ENCODE measurements at regions not wholly inside any gene's neighbourhood (a gene's known extent, or its start where the extent isn't known, plus 50 kb on each side); places are given as distances from the start of the nearest gene placed in this dataset.
"Not testable (repeated sequence)": the region's sequence is repeated elsewhere in the genome, so short reads cannot be mapped to it uniquely, and the experiment has no call there.

GRCh38 chr1:192475970-192476369, 99.6 kb upstream of the RGS1 start:
- intact Hi-C loops (cut with micrococcal nuclease), result loop anchor here (10.0 kb wide), 1 partner anchor 1819 kb away; no protein-coding TSS in a partner anchor

- intact Hi-C loops (cut with micrococcal nuclease), result loop anchor here (1.0 to 10.0 kb wide), 4 partner anchors 62 to 1818 kb away; partner anchors contain the start of gene RGS1
These were observed 98.7 kb upstream of the RGS1 start for GRCh38 chr1:192476802-192477298.

DNA sequence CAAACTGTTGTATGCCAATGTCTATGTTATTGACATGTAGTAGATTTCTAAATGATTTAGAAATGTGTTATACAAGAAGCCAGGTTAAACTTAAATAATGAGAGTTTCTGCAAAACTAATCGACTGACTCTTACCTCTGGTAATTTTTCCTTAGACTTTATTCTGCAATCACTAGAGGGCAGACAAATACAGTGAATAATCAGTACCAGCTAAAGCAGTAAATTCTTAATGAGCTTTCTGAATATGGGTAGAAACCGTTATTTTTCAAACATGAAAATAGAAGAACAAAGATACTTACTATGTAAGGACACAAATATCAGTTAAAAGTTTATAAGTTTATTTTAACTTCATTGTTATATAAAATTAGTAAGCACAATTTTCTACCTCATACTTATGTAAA, 97.9 kb upstream of the RGS1 start:
- intact Hi-C loops (cut with micrococcal nuclease), result loop anchor here (1.0 to 10.0 kb wide), 4 partner anchors 62 to 1817 kb away; partner anchors contain the start of gene RGS1

DNA sequence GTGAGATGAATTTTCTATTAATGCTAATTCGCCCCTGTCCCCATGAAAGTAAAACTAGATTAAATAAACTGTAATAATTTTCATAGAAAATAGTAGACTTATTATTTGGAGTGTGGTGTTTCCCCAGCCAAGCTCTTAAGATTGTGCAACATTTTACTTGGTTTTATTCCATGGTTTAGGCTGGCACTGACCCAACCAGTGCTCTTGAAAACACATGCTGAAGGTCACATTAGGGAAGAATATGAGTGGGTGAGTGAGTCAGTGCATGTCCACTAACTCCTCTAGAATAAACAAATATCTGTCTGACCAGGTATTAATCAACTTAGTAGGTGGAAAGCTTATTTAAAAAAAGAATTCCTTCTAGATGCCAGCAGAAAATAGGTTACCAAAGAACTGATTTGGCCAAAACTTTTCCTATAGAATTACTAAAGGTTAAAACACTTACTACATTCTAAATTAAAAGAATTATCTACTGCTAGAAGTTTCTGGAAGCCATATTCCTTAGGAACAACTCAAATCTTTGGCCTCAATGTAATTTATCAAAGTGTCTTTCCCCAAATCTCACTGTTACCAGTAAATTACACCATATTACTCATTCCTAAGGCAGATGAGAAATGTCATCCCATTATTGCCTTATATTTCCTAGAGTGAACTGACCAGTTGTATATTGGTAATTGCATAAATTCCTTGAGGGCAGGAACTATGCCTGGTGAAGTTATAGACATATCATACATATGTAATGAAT, 89.7 kb upstream of the RGS1 start:
- intact Hi-C loops (cut with micrococcal nuclease), result loop anchor here (1.0 kb wide), 1 partner anchor 24 kb away; no protein-coding TSS in a partner anchor

DNA sequence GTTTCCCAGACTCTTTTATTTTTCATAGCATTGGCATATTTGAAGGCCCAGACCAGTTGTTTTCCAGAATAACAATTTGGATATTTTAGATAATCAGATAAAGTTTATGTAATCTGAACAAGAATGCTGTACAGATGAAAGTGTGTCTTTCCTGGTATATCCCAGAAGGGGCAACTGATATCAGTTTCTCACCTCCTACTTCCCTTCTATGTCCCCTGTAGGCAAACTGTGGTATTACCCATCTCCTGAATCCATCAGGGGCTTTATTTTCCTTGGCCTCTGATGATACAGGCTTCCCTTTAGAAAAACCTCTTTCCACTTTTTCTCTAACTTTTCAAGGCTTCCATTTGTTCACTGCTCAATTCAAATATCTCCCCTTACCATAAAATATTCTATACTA, 87.5 kb upstream of the RGS1 start:
- intact Hi-C loops (cut with micrococcal nuclease), result no loop called here

DNA sequence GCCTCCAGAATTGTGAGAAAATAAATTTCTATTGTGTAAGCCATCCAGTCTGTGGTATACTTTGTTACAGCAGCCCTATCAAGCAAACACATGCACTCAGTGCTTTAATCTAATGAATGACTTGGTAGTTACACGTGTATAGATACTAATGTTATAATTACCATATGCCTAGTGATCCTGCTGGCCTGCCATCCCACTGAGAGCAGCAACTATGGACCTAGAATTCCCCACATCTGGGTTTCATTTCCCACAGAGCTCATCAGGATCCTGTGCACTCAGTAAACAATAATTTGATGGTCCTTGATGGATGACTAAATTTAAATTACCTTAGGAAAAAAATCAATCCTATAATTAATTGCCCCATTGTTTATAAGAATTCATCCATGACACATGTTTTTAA, 86.5 kb upstream of the RGS1 start:
- intact Hi-C loops (cut with micrococcal nuclease), result no loop called here

- intact Hi-C loops (cut with micrococcal nuclease), result loop anchor here (1.0 kb wide), 1 partner anchor 27 kb away; no protein-coding TSS in a partner anchor
These were observed 85.8 kb upstream of the RGS1 start for GRCh38 chr1:192489748-192490147.

GRCh38 chr1:192491804-192492554, 83.6 kb upstream of the RGS1 start:
- intact Hi-C loops (cut with micrococcal nuclease), result no loop called here

DNA sequence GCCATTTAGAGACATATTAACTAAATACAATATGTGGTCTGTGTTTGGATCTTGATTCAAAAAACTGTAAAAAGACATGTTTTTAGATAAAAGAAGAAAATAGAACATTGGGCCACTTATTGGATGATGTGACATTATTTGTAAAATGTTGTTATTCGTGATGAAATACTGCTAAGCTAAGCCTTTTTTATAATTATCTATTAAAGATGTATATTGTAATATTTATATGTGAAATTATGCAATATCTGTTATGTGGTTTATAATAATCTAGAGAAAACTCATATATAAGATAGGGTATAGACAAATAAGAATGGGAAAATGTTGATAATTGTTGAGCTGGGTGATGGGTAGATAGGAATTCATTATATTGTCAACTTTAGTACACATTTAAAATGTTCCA, 82.0 kb upstream of the RGS1 start:
- intact Hi-C loops (cut with micrococcal nuclease), result no loop called here

DNA sequence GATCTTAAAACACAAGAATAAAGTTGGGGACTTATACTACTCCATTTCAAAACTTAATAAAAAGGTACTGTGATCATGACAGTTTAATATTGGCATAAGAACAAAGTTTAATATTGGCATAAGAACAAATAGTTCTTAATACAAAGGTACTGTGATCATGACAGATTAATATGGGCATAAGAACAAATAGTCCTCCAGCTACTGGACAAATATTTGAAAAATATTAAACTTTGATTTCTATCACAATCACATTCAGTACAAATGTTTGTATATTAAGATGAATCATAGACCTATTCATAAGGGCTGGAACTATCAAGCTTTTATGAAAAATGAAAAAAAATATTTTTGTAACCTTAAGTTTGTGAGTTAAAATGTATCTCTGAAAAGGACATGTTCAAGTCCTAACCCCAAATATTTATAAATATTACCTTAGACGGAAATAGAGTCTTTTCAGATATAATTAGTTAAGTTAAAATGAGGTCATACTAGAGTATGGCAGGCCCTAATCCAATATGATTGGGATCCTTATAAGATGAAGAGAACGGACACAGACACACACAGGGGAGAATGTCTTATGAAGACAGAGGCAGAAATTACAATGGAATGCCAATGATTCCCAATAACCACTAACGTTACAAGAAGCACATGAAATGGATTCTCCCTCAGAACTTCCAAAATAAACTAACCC, 79.1 kb upstream of the RGS1 start:
- intact Hi-C loops (cut with micrococcal nuclease), result no loop called here

DNA sequence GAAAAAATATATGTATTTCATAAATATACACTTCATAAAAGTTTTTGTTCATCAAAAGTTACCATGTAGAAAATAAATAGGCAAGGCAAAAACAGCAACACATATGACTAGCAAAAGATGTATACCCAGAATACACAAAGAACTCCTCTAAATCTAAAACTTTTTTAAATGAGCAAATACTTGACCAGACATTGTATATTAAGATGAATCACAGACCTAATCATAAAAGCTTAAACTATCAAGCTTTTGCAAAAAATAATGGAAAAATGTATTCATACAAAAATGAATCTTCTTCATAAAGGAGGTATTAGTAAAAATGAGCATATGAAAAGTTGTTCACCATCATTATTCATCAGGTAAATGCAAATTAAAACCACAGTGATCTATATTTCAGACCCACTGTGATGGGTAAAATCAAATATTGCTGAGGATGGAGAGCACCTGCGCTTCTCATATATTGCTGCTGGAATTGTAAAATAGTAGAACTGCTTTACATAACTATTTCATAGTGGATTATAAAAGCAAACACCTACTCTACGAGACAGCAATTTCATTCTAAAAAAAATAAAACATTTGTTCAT, 78.3 kb upstream of the RGS1 start:
- intact Hi-C loops (cut with micrococcal nuclease), result no loop called here

GRCh38 chr1:192498092-192498491, 77.5 kb upstream of the RGS1 start:
- intact Hi-C loops (cut with micrococcal nuclease), result not testable (repeated sequence)

- intact Hi-C loops (cut with micrococcal nuclease), result not testable (repeated sequence)
These were observed 76.5 kb upstream of the RGS1 start for GRCh38 chr1:192499061-192499581.

DNA sequence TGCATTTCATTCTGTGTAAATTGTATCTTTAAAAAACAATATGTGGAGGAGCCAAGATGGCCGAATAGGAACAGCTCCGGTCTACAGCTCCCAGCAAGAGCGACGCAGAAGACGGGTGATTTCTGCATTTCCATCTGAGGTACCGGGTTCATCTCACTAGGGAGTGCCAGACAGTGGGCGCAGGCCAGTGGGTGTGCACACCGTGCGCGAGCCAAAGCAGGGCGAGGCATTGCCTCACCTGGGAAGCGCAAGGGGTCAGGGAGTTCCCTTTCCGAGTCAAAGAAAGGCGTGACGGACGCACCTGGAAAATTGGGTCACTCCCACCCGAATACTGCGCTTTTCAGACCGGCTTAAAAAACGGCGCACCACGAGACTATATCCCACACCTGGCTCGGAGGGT, 75.0 kb upstream of the RGS1 start:
- intact Hi-C loops (cut with micrococcal nuclease), result not testable (repeated sequence)

DNA sequence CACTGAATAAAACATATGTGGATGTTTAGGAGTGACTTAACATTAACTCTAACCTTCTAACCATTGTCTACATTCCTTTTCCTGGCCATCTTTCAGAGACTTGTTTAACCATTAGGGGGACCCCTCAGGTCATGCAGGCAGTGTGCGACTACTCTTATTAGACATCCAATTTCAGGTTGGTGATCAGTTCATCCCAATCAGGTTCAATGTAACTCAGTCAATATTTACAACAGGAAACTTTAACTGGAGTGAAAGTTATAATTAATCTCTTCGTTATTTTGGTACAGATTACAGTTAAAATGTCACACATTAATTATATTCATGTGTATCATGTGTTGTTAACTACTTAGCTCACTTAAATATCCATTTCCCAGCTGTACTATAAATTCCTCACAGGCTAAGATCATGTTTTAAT, 68.8 kb upstream of the RGS1 start:
- intact Hi-C loops (cut with micrococcal nuclease), result loop anchor here (1.0 kb wide), 1 partner anchor 103 kb away; no protein-coding TSS in a partner anchor

DNA sequence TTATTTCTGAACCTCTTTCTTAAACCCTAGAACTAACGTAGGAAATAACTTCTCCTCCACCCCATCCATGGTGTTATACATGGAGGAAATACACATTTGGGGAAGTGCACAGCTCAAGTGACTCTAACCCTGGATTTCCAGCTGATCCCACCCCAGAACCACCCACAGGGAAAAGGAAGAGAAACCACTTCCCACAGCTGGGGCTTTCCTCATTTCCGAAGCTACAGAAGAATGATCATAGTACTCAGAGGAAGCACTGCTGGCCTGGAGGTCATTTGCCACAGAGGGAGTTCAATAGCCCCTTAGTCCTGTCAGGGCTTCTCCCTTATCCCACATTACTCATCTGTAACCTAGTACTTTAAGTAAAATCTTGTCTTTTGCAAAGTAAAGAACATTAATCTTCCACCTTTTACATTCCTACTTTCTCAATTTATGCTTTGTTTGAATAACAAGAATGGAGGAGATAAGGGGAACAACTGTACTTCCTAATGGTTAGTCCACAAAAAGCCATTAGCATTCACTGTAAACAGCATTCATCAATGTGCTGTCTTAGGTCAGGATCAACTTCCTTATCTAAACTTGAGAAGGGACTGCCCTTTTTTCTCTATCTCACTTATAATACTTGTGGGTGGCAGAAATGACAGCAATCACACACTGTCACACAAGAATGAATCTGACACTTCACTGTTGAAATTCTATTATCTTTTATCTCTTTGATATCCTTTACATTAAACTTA, 63.0 kb upstream of the RGS1 start:
- intact Hi-C loops (cut with micrococcal nuclease), result no loop called here

GRCh38 chr1:192513196-192513595, 62.4 kb upstream of the RGS1 start:
- intact Hi-C loops (cut with micrococcal nuclease), result no loop called here

DNA sequence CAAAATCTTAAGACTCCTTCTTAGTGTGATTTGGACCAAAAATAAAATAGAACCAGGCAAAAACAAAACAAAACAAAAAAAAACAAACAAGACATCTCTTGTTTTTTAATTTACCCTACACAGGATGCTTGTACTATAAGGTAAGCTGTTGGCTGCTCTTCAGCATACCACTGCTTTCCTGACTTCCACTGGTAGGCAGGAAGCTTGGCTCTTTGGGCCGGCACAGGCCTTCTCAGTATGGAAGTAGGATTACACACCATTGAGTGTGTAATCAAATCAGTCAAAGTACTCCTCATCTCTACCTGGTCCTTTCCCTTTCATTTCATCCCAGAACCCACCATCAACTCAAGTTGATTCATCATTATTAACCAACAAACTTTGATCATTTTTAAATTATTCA, 61.9 kb upstream of the RGS1 start:
- intact Hi-C loops (cut with micrococcal nuclease), result no loop called here

DNA sequence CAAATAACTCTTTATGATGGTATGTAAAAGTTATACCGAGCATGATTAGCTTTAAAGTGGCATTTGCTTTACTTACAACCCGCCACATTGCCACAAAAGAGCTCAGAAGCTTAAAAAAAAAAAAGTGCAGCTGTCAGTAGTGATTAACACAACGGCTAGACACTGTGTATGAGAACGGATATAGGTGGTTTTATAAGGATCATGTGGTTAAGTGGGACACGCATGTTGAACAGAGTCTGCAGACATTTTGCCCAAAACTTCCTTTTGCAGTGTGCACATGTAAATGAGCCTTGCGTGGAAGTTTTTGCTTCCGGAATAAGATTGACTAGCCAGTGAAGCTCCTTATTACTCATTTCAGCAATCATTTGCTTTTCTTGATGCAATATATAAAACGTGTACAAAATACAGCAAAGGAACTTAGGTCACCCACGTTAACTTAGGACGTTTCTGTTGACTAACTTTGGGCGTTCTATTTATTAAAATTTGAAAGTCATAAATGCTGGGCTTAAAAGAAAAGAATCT, 58.7 kb upstream of the RGS1 start:
- intact Hi-C loops (cut with micrococcal nuclease), result loop anchor here (1.0 to 2.0 kb wide), 9 partner anchors 13 to 542 kb away; partner anchors contain the start of genes RGS1, RO60 and UCHL5
